H1 (cell line): ENCODE measurements at regions not wholly inside any gene's neighbourhood (a gene's known extent, or its start where the extent isn't known, plus 50 kb on each side); places are given as distances from the start of the nearest gene placed in this dataset.

Experiments
- CTCF ChIA-PET: fragments of 300-600 bp; sonication (Branson Sonifier 250); formaldehyde crosslinking; loops from one replicate; lab custom pipeline; 2021; ENCODE audit not compliant: partially characterized antibody; lab: Charles Lee
- POLR2A ChIA-PET: fragments of 300-600 bp; sonication (Branson Sonifier 250); formaldehyde crosslinking; loops from one replicate; lab custom pipeline; 2021; ENCODE audit warnings: inconsistent platforms; ENCODE audit not compliant: partially characterized antibody; lab: Charles Lee
- DNase-seq, 2 experiments: peaks; one replicate each; pipeline versions ENCODE4 v3.0.0 to v3.0.0-alpha.2; 2010 to 2022; ENCODE audit warnings: low spot score in 2 of 2, low read depth in 1 of 2, mixed read lengths in 1 of 2
- FAIRE-seq: peaks from 2 replicates; lab custom pipeline; 2011; peaks lifted over from hg19 to GRCh38; lab: Jason Lieb, UNC
- H2AFZ ChIP-seq: 2 replicates; pipeline ENCODE4 v1.8.1; 2012; ENCODE audit warnings: low read length, inconsistent platforms
- H2AK5ac ChIP-seq: 2 replicates; pipeline ENCODE4 v1.6.1; 2013; ENCODE audit warnings: low read depth, low read length
- H2BK120ac ChIP-seq: replicated peaks from 2 replicates; pipeline ENCODE3; 2013; ENCODE audit warnings: low read depth, low read length, inconsistent platforms
- H2BK12ac ChIP-seq: 2 replicates; pipeline ENCODE4 v1.6.1; 2013; ENCODE audit warnings: low read depth, low read length
- H2BK15ac ChIP-seq: 2 replicates; pipeline ENCODE4 v1.6.1; 2013; ENCODE audit warnings: low read length
- H2BK20ac ChIP-seq: 2 replicates; pipeline ENCODE4 v1.6.1; 2013; ENCODE audit warnings: low read length
- H2BK5ac ChIP-seq: 2 replicates; pipeline ENCODE4 v1.6.1; 2013; ENCODE audit warnings: low read depth, low read length
- H3K14ac ChIP-seq: 2 replicates; pipeline ENCODE4 v1.6.1; 2013; ENCODE audit warnings: inconsistent platforms; ENCODE audit not compliant: insufficient read length
- H3K18ac ChIP-seq: 2 replicates; pipeline ENCODE4 v1.6.1; 2013; ENCODE audit warnings: low read length; ENCODE audit errors: extremely low read depth
- H3K23ac ChIP-seq: 2 replicates; pipeline ENCODE4 v1.6.1; 2013; ENCODE audit warnings: inconsistent platforms; ENCODE audit not compliant: insufficient read length
- H3K23me2 ChIP-seq: 2 replicates; pipeline ENCODE4 v1.6.1; 2013; ENCODE audit warnings: low read depth, low read length
- H3K27ac ChIP-seq: 2 replicates; pipeline ENCODE4 v1.6.1; 2011; ENCODE audit warnings: low read depth, low read length, inconsistent platforms
- H3K27me3 ChIP-seq, 4 experiments: replicated peaks in 1 of 4; 1 replicate in 1 of 4; 2 replicates in 3 of 4; pipeline versions ENCODE4 v1.6.1 to v1.8.1; 2011 to 2013; ENCODE audit warnings: low read length in 3 of 4, mild to moderate bottlenecking in 3 of 4, inconsistent platforms in 2 of 4, mixed read lengths in 2 of 4, moderate library complexity in 1 of 4; ENCODE audit not compliant: control insufficient read depth in 3 of 4, insufficient read depth in 3 of 4; ENCODE audit errors: extremely low read depth in 1 of 4
- H3K36me3 ChIP-seq, 4 experiments: 2 replicates each; pipeline versions ENCODE4 v1.6.1 to v1.8.1; 2011 to 2013; ENCODE audit warnings: mild to moderate bottlenecking in 4 of 4, low read length in 3 of 4, moderate library complexity in 2 of 4, control low read depth in 1 of 4, inconsistent platforms in 1 of 4; ENCODE audit not compliant: insufficient read depth in 4 of 4, control insufficient read depth in 2 of 4
- H3K4ac ChIP-seq: replicated peaks from 2 replicates; pipeline ENCODE3; 2013; ENCODE audit warnings: low read length, low read depth, mixed read lengths, inconsistent platforms; ENCODE audit not compliant: insufficient read length
- H3K4me1 ChIP-seq, 4 experiments: replicated peaks in 1 of 4; 1 replicate in 1 of 4; 2 replicates in 3 of 4; pipeline versions ENCODE4 v1.6.1 to v1.8.1; 2011 to 2013; ENCODE audit warnings: low read length in 3 of 4, inconsistent platforms in 2 of 4, mixed read lengths in 1 of 4; ENCODE audit not compliant: insufficient read depth in 4 of 4, control insufficient read depth in 3 of 4
- H3K4me2 ChIP-seq, 2 experiments: 2 replicates each; pipeline versions ENCODE4 v1.6.1 to v1.8.1; 2011 to 2013; ENCODE audit warnings: low read depth in 2 of 2, low read length in 2 of 2, control low read depth in 1 of 2, inconsistent platforms in 1 of 2, mild to moderate bottlenecking in 1 of 2; ENCODE audit not compliant: insufficient read depth in 1 of 2
- H3K4me3 ChIP-seq, 4 experiments: fragments of 200-600, 300-600 bp in 1 of 4; sonication (generic), shearing (Covaris generic), sonication (Bioruptor Twin) in 1 of 4; 2 replicates each; pipeline versions ENCODE4 v1.5.1 to v1.8.1; 2011 to 2016; ENCODE audit warnings: low read length in 4 of 4, low read depth in 3 of 4, control low read depth in 2 of 4, inconsistent platforms in 2 of 4, mild to moderate bottlenecking in 2 of 4, mixed read lengths in 1 of 4, moderate library complexity in 1 of 4; ENCODE audit not compliant: insufficient read depth in 2 of 4; ENCODE audit errors: extremely low read depth in 1 of 4
- H3K56ac ChIP-seq: replicated peaks from 2 replicates; pipeline ENCODE3; 2013; ENCODE audit warnings: low read depth, mild to moderate bottlenecking, mixed read lengths, low read length, inconsistent platforms; ENCODE audit not compliant: insufficient read length
- H3K79me1 ChIP-seq: 2 replicates; pipeline ENCODE4 v1.6.1; 2013; ENCODE audit warnings: low read depth, low read length, control low read depth
- H3K79me2 ChIP-seq, 2 experiments: 2 replicates each; pipeline versions ENCODE4 v1.6.1 to v1.8.1; 2012 to 2013; ENCODE audit warnings: low read length in 2 of 2, mild to moderate bottlenecking in 2 of 2, inconsistent platforms in 1 of 2; ENCODE audit not compliant: insufficient read depth in 2 of 2, control insufficient read depth in 1 of 2
- H3K9ac ChIP-seq, 4 experiments: replicated peaks in 1 of 4; 1 replicate in 1 of 4; 2 replicates in 3 of 4; pipeline versions ENCODE4 v1.6.1 to v1.8.1; 2011 to 2013; ENCODE audit warnings: low read depth in 3 of 4, low read length in 3 of 4, control low read depth in 2 of 4, mild to moderate bottlenecking in 2 of 4, moderate library complexity in 2 of 4, inconsistent platforms in 1 of 4; ENCODE audit errors: extremely low read depth in 1 of 4
- H3K9me3 ChIP-seq, 2 experiments: 2 replicates each; pipeline versions ENCODE4 v1.6.1 to v1.8.1; 2012 to 2013; ENCODE audit warnings: mild to moderate bottlenecking in 2 of 2, moderate library complexity in 2 of 2, control low read depth in 1 of 2, inconsistent platforms in 1 of 2, low read depth in 1 of 2, low read length in 1 of 2, mixed read lengths in 1 of 2; ENCODE audit not compliant: insufficient read depth in 2 of 2
- H4K20me1 ChIP-seq, 2 experiments: replicated peaks in 1 of 2; 2 replicates each; pipeline versions ENCODE3 to v1.8.1; 2011 to 2013; ENCODE audit warnings: inconsistent platforms in 2 of 2, low read length in 2 of 2, mild to moderate bottlenecking in 1 of 2; ENCODE audit not compliant: insufficient read depth in 2 of 2, control insufficient read depth in 1 of 2
- H4K5ac ChIP-seq: 2 replicates; pipeline ENCODE4 v1.6.1; 2013; ENCODE audit warnings: low read length, low read depth, mixed read lengths, inconsistent platforms; ENCODE audit not compliant: insufficient read length
- H4K8ac ChIP-seq: 2 replicates; pipeline ENCODE4 v1.8.0; 2013; ENCODE audit warnings: mild to moderate bottlenecking, moderate library complexity, low read length, inconsistent platforms; ENCODE audit not compliant: insufficient read depth; ENCODE audit errors: extremely low read depth
- H4K91ac ChIP-seq: replicated peaks from 2 replicates; pipeline ENCODE3; 2013; ENCODE audit warnings: low read length, mixed read lengths, inconsistent platforms; ENCODE audit not compliant: insufficient read length
- CREB1 ChIP-seq: IDR thresholded peaks from 2 replicates; pipeline ENCODE4 v1.6.1; 2012; ENCODE audit warnings: inconsistent platforms
- GABPA ChIP-seq: IDR thresholded peaks from 2 replicates; pipeline ENCODE4 v1.6.1; 2011; ENCODE audit warnings: mild to moderate bottlenecking, low read length, moderate library complexity, borderline replicate concordance; ENCODE audit not compliant: insufficient read depth
- KDM1A ChIP-seq: fragments of 200-600, 300-600 bp; sonication (generic); IDR thresholded peaks from 2 replicates; pipeline ENCODE4 v1.7.1; 2016; ENCODE audit warnings: mild to moderate bottlenecking, low read length, borderline replicate concordance
- NANOG ChIP-seq: IDR thresholded peaks from 2 replicates; pipeline ENCODE4 v1.6.1; 2011; ENCODE audit warnings: low read length, low read depth, mild to moderate bottlenecking, inconsistent platforms; ENCODE audit not compliant: insufficient read depth, poor library complexity, severe bottlenecking
- PHF8 ChIP-seq: fragments of 200-600 bp; sonication (generic); conservative IDR thresholded peaks from 2 replicates; pipeline ENCODE4 v1.7.1; 2012; ENCODE audit warnings: low read depth, mild to moderate bottlenecking, inconsistent platforms, low read length, moderate library complexity
- RAD21 ChIP-seq, 2 experiments: IDR thresholded peaks in 1 of 2; conservative IDR thresholded peaks in 1 of 2; 2 replicates each; pipeline ENCODE4 v1.6.1; 2011; ENCODE audit warnings: low read depth in 2 of 2, low read length in 2 of 2, improper control_type of control experiment in 1 of 2, inconsistent platforms in 1 of 2, mild to moderate bottlenecking in 1 of 2, moderate library complexity in 1 of 2
- SIX5 ChIP-seq: IDR thresholded peaks from 2 replicates; pipeline ENCODE4 v1.6.1; 2011; ENCODE audit warnings: mild to moderate bottlenecking, low read depth, low read length
- SUZ12 ChIP-seq: fragments of 200-600 bp; sonication (generic); IDR thresholded peaks from 2 replicates; pipeline ENCODE4 v1.6.1; 2012; ENCODE audit warnings: mild to moderate bottlenecking, inconsistent platforms, low read length, moderate library complexity, mixed read lengths
- WGBS, 2 experiments: shearing (Covaris generic) in 1 of 2; methylation state at CpG; one replicate each; pipeline versions ENCODE4 v1.1.6 to v1.1.7; 2013 to 2015; ENCODE audit warnings: low lambda C conversion rate in 2 of 2, mixed read lengths in 2 of 2, inconsistent platforms in 1 of 2, low coverage in 1 of 2, missing lambda C conversion rate in 1 of 2; ENCODE audit not compliant: insufficient replicate concordance in 2 of 2, insufficient coverage in 1 of 2, insufficient read length in 1 of 2; ENCODE audit errors: extremely low coverage in 1 of 2, missing lambda C conversion rate in 1 of 2; 5-methylcytosine and 5-hydroxymethylcytosine counted together
- TF ChIP-seq, protein P1 (sequence below): IDR thresholded peaks from 2 replicates; pipeline ENCODE4 v1.6.1; 2011; ENCODE audit warnings: low read depth, mild to moderate bottlenecking, low read length; ENCODE audit not compliant: insufficient read depth

DNA sequence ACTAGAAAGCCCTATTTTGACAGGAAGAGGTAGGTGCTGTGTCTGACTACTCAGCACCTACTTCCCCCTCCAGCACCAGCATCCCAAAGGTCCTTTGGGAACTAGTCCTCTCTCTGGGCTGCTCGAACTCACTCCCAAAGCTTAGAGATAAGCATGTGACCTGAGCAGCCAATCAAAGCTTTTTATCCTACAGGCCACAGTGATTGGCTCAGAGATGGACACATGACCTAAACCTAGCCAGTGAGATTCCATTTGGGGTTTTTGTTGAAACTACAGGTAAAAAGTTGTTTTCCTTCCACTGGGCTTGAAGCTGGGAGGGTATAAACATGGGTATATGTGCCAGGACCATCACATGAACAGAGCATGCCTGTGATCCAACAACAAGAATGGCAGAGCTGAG, 186.5 kb upstream of the PPP2R3A start:
- no peaks in the 10 kb centered on the region; the same call in 1 of the 2 replicates for H3K23me2 ChIP-seq
- no peak overlapping the region for H3K23ac ChIP-seq
- no peak overlapping the region for H4K91ac ChIP-seq
- H2AFZ ChIP-seq: no peak overlapping the region
- no peak overlapping the region for H3K9ac ChIP-seq
- no peaks in the 10 kb centered on the region for H4K20me1 ChIP-seq
- no peak overlapping the region for H2AK5ac ChIP-seq
- H3K4ac ChIP-seq: no peak overlapping the region
- WGBS, 2 experiments: 93% methylated on average over 1 of the region's 1 CpG; no CpG with 5 or more reads in 1 of the 2 experiments
- H2BK12ac ChIP-seq: no peak overlapping the region
- H3K4me1 ChIP-seq: no peaks in the 10 kb centered on the region
- no peak overlapping the region for H2BK20ac ChIP-seq
- no peaks in the 10 kb centered on the region for H3K27me3 ChIP-seq
- FAIRE-seq: no peak
- CTCF ChIA-PET: interaction anchor here (1.1 kb wide), 1 partner anchor 103 kb away, joined by 3 read pairs; no protein-coding TSS in a partner anchor
- H3K36me3 ChIP-seq: no peaks in the 10 kb centered on the region
- no peak overlapping the region for H3K56ac ChIP-seq
- POLR2A ChIA-PET: no interaction called here
- H4K5ac ChIP-seq: no peak overlapping the region
- no peaks in the 10 kb centered on the region for H3K79me2 ChIP-seq
- H2BK15ac ChIP-seq: no peak overlapping the region
- H4K8ac ChIP-seq: no peak overlapping the region; the same call in 1 of the 2 replicates
- no peak for TF ChIP-seq PHF8
- TF ChIP-seq, protein P1, sequence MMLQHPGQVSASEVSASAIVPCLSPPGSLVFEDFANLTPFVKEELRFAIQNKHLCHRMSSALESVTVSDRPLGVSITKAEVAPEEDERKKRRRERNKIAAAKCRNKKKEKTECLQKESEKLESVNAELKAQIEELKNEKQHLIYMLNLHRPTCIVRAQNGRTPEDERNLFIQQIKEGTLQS: no peak
- TF ChIP-seq SIX5: no peak
- TF ChIP-seq NANOG: no peak
- no peak for TF ChIP-seq KDM1A
- no peak for TF ChIP-seq RAD21 (IDR thresholded peaks at IDR 0.05 in 1 of 2, conservative IDR thresholded peaks at IDR 0.05 in 1 of 2; ENCODE audit: low read depth in 2 of 2, low read length in 2 of 2)
- no peak for TF ChIP-seq SUZ12
- no peak for TF ChIP-seq GABPA
- no peak for TF ChIP-seq CREB1
- no peak overlapping the region for H2BK5ac ChIP-seq
- H3K4me3 ChIP-seq: no peak overlapping the region
- H3K14ac ChIP-seq: no peak overlapping the region
- H3K4me2 ChIP-seq: no peak overlapping the region
- no peaks in the 10 kb centered on the region for H3K79me1 ChIP-seq
- no peak overlapping the region for H3K18ac ChIP-seq
- no peak overlapping the region for H3K27ac ChIP-seq
- no peak overlapping the region for H2BK120ac ChIP-seq
- no peaks in the 10 kb centered on the region for H3K9me3 ChIP-seq
- DNase-seq: no peak
